ENCODE measurements at regions not wholly inside any gene's neighbourhood (a gene's known extent, or its start where the extent isn't known, plus 50 kb on each side); places are given as distances from the start of the nearest gene placed in this dataset.
"Not testable (repeated sequence)": the region's sequence is repeated elsewhere in the genome, so short reads cannot be mapped to it uniquely, and the experiment has no call there.

- Histone ChIP-seq H3K27me3 (ENCODE audit: control insufficient read depth, insufficient read depth, low read length) (no peaks in the 10 kb centered on the region), H3K4me3 (ENCODE audit: low read depth, low read length) (no peak overlapping the region), H3K36me3 (ENCODE audit: control insufficient read depth, insufficient read depth, low read length) (no peaks in the 10 kb centered on the region)
- no peak for TF ChIP-seq CTCF (IDR thresholded peaks at IDR 0.05; ENCODE audit: insufficient read depth, low read length, poor library complexity, severe bottlenecking)
- DNase-seq (ENCODE audit: low read depth) = no peak
Measured at GRCh38 chr5:6080436-6080835, 297.9 kb downstream of the MED10 start.

- no peak for DNase-seq (ENCODE audit: low read depth)
Measured at GRCh38 chr5:6078881-6079280, 299.5 kb downstream of the MED10 start.

GRCh38 chr5:6076341-6077239, 301.8 kb downstream of the MED10 start:
- TF ChIP-seq CTCF (IDR thresholded peaks at IDR 0.05; ENCODE audit: insufficient read depth, low read length, poor library complexity, severe bottlenecking) = no peak
- no peak for DNase-seq (ENCODE audit: low read depth)

More at GRCh38 chr5:6078881-6079280, 299.5 kb downstream of the MED10 start:
- Histone ChIP-seq H3K4me3 (ENCODE audit: low read depth, low read length) (no peak overlapping the region), H3K27me3 (ENCODE audit: control insufficient read depth, insufficient read depth, low read length) (no peaks in the 10 kb centered on the region), H3K36me3 (ENCODE audit: control insufficient read depth, insufficient read depth, low read length) (no peaks in the 10 kb centered on the region)
- no peak for TF ChIP-seq CTCF (IDR thresholded peaks at IDR 0.05; ENCODE audit: insufficient read depth, low read length, poor library complexity, severe bottlenecking)

GRCh38 chr5:6072488-6072887, 305.9 kb downstream of the MED10 start:
- not testable (repeated sequence) for DNase-seq (ENCODE audit: low read depth); H3K36me3 ChIP-seq (ENCODE audit: control insufficient read depth, insufficient read depth, low read length); H3K4me3 ChIP-seq (ENCODE audit: low read depth, low read length); H3K27me3 ChIP-seq (ENCODE audit: control insufficient read depth, insufficient read depth, low read length)

More at GRCh38 chr5:6076341-6077239, 301.8 kb downstream of the MED10 start:
- Histone ChIP-seq H3K27me3 (ENCODE audit: control insufficient read depth, insufficient read depth, low read length) (no peaks in the 10 kb centered on the region), H3K36me3 (ENCODE audit: control insufficient read depth, insufficient read depth, low read length) (no peaks in the 10 kb centered on the region), H3K4me3 (ENCODE audit: low read depth, low read length) (no peak overlapping the region)

- Histone ChIP-seq H3K27me3 (ENCODE audit: control insufficient read depth, insufficient read depth, low read length) (no peaks in the 10 kb centered on the region), H3K4me3 (ENCODE audit: low read depth, low read length) (no peak overlapping the region), H3K36me3 (ENCODE audit: control insufficient read depth, insufficient read depth, low read length) (no peaks in the 10 kb centered on the region)
- DNase-seq (ENCODE audit: low read depth) = no peak
- no peak for TF ChIP-seq CTCF (IDR thresholded peaks at IDR 0.05; ENCODE audit: insufficient read depth, low read length, poor library complexity, severe bottlenecking)
Measured at GRCh38 chr5:6069496-6070185, 308.7 kb downstream of the MED10 start.

GRCh38 chr5:6066016-6066415, 312.3 kb downstream of the MED10 start:
- Histone ChIP-seq H3K27me3 (ENCODE audit: control insufficient read depth, insufficient read depth, low read length) (no peaks in the 10 kb centered on the region), H3K36me3 (ENCODE audit: control insufficient read depth, insufficient read depth, low read length) (no peaks in the 10 kb centered on the region), H3K4me3 (ENCODE audit: low read depth, low read length) (no peak overlapping the region)
- no peak for TF ChIP-seq CTCF (IDR thresholded peaks at IDR 0.05; ENCODE audit: insufficient read depth, low read length, poor library complexity, severe bottlenecking)
- no peak for DNase-seq (ENCODE audit: low read depth)
